Upper lobe of right lung (tissue), 1 donor: ENCODE measurements at regions not wholly inside any gene's neighbourhood (a gene's known extent, or its start where the extent isn't known, plus 50 kb on each side); places are given as distances from the start of the nearest gene placed in this dataset.

ENCODE experiments used
- ATAC-seq: fragments of 200-7000 bp; cut with Tn5 transposase; one replicate; pipeline ENCODE4 v1.9.1; 2020; ENCODE audit warnings: mild to moderate bottlenecking, moderate library complexity
- DNase-seq: peaks from one replicate; pipeline ENCODE4 v3.0.0-alpha.2; 2020
- H3K27ac ChIP-seq: fragments of 200-600 bp; one replicate; pipeline ENCODE4 v1.8.0; 2022
- H3K27me3 ChIP-seq: fragments of 200-600 bp; one replicate; pipeline ENCODE4 v1.8.0; 2022; ENCODE audit warnings: mild to moderate bottlenecking
- H3K36me3 ChIP-seq: fragments of 200-600 bp; one replicate; pipeline ENCODE4 v1.8.0; 2022
- H3K4me1 ChIP-seq: fragments of 200-600 bp; one replicate; pipeline ENCODE4 v1.8.0; 2022
- H3K4me3 ChIP-seq: fragments of 200-600 bp; one replicate; pipeline ENCODE4 v1.8.0; 2022; ENCODE audit warnings: mild to moderate bottlenecking
- H3K9me3 ChIP-seq: fragments of 200-600 bp; one replicate; pipeline ENCODE4 v1.8.0; 2022
- CTCF ChIP-seq: fragments of 200-600 bp; IDR thresholded peaks from one replicate; pipeline ENCODE4 v1.8.0; 2022; ENCODE audit warnings: antibody characterized with exemption
- intact Hi-C: fragments of 100-400 bp; cut with DNase I; formaldehyde crosslinking; loops from one replicate; pipeline ENCODE4 v1.11.0; 2022
- donor health status: DM: no; HTN: yes; CAD: no; lungs with severe emphysema.

DNA sequence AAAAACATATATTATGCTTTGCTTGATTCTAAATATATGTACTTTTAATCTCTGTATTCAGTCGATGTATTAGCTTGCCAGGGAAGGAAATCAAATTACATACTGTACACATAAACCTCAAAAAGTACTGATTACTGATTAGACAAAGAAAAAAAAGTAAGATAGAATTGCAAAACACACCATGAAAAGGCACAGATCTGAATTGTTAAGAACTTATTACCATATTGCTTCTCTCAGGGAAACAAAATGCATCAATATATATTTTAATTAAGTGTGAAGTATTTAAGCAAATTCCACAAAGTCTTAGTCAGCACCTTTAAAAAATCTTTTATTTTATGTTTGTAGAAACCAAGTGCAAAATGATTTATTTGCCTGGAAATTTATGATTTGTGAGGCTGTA lies 309.3 kb downstream of the RNF144A start:
- Histone ChIP-seq H3K27me3 (no peaks in the 10 kb centered on the region), H3K4me3 (no peak overlapping the region), H3K4me1 (no peaks in the 10 kb centered on the region), H3K36me3 (no peaks in the 10 kb centered on the region), H3K27ac (no peak overlapping the region), H3K9me3 (no peaks in the 10 kb centered on the region)
- DNase-seq (no peak), ATAC-seq (no peak)
- intact Hi-C loops: no loop called here
- TF ChIP-seq CTCF: no peak

DNA sequence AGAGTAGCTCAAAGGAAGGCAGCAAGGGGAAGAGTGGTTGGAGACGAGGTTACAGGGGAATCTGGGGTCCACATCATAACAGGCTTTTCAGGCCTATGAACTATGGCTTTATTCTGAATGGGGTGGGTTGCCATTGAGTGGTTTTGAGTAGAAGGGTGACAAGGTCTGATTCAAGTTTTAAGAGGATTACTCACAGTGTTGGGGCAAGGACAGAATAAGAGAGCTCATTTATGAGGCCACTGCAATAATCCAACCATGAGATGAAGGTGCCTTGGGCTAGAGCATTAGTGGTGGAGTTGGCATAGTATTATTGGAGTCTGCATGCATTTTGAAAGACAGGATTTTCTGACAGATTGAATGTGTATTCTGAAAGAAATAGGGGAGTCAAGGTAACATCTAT lies 315.9 kb downstream of the RNF144A start:
- H3K36me3 ChIP-seq: no peaks in the 10 kb centered on the region
- H3K9me3 ChIP-seq: no peaks in the 10 kb centered on the region
- H3K27ac ChIP-seq: no peak overlapping the region
- no peaks in the 10 kb centered on the region for H3K27me3 ChIP-seq
- no peak for ATAC-seq
- no peak for TF ChIP-seq CTCF
- no peak overlapping the region for H3K4me3 ChIP-seq
- H3K4me1 ChIP-seq: no peaks in the 10 kb centered on the region
- intact Hi-C loops: no loop called here
- DNase-seq: no peak

GRCh38 chr2:7237466-7237865 lies 320.3 kb downstream of the RNF144A start:
- Histone ChIP-seq H3K4me3 (no peak overlapping the region), H3K4me1 (no peaks in the 10 kb centered on the region), H3K27me3 (no peaks in the 10 kb centered on the region), H3K36me3 (no peaks in the 10 kb centered on the region), H3K27ac (no peak overlapping the region), H3K9me3 (no peaks in the 10 kb centered on the region)
- intact Hi-C loops: no loop called here
- DNase-seq (no peak), ATAC-seq (no peak)
- no peak for TF ChIP-seq CTCF

GRCh38 chr2:7239078-7239477 lies 321.9 kb downstream of the RNF144A start:
- intact Hi-C loops: no loop called here
- no peak for TF ChIP-seq CTCF
- Histone ChIP-seq H3K27ac (no peak overlapping the region), H3K27me3 (no peaks in the 10 kb centered on the region), H3K4me3 (no peak overlapping the region), H3K36me3 (no peaks in the 10 kb centered on the region), H3K9me3 (no peaks in the 10 kb centered on the region), H3K4me1 (no peaks in the 10 kb centered on the region)
- ATAC-seq (no peak), DNase-seq (no peak)

GRCh38 chr2:7241041-7241745 lies 324.0 kb downstream of the RNF144A start:
- H3K9me3 ChIP-seq: no peaks in the 10 kb centered on the region
- no peak overlapping the region for H3K4me3 ChIP-seq
- H3K27ac ChIP-seq: no peak overlapping the region
- no peaks in the 10 kb centered on the region for H3K4me1 ChIP-seq
- DNase-seq (no peak), ATAC-seq (no peak)
- H3K36me3 ChIP-seq: no peaks in the 10 kb centered on the region
- intact Hi-C loops: no loop called here
- no peaks in the 10 kb centered on the region for H3K27me3 ChIP-seq
- TF ChIP-seq CTCF: no peak
